D341Med (cell line): ENCODE measurements at regions not wholly inside any gene's neighbourhood (a gene's known extent, or its start where the extent isn't known, plus 50 kb on each side); places are given as distances from the start of the nearest gene placed in this dataset.
"Not testable (repeated sequence)": the region's sequence is repeated elsewhere in the genome, so short reads cannot be mapped to it uniquely, and the experiment has no call there.

ENCODE experiments used
- DNase-seq: peaks from one replicate; pipeline ENCODE4 v3.0.0; 2012; ENCODE audit warnings: low spot score

DNA sequence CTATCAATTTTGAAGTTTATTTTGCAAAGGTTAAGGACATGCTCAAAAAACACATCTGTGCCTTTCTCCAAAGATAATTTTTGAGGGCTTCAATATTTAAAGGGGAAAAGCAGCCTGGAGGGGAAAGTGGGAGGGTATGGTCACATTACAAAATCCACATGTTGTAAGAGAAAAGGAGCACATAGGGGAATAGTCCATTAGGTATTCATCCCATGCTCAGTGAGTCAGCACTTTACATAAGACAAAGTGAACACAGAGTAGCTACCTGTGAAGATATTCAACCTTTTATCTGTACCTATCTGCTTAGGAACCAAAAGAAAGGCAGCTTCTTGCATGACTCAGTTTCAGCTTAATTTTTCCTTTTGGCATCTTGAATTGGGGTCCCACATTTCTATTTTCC, 932.0 kb downstream of the SLITRK6 start:
- no peak for DNase-seq

GRCh38 chr13:84865783-84866221, 933.4 kb downstream of the SLITRK6 start:
- DNase-seq, result no peak

- no peak for DNase-seq
These were observed 934.9 kb downstream of the SLITRK6 start for GRCh38 chr13:84864341-84864740.

DNA sequence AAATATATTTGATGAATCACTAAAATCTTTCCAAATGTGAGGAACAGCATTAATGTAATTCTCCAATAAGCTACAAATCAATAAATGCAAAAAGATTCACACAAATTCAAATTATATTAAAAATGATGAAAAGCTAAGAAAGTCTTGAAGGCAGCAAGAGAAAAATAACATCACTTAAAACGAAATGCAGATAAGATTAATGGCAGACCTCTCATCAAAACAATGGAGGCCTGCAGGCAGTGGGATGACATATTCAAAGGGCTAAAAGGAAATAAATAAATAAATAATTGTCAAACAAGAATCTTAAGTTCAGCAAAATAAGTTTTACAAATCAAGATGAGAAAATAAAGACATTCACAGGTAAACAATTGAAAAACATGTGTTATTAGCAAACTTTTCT, 952.1 kb downstream of the SLITRK6 start:
- DNase-seq, result no peak

GRCh38 chr13:84845907-84846619, 953.2 kb downstream of the SLITRK6 start:
- DNase-seq, result no peak

DNA sequence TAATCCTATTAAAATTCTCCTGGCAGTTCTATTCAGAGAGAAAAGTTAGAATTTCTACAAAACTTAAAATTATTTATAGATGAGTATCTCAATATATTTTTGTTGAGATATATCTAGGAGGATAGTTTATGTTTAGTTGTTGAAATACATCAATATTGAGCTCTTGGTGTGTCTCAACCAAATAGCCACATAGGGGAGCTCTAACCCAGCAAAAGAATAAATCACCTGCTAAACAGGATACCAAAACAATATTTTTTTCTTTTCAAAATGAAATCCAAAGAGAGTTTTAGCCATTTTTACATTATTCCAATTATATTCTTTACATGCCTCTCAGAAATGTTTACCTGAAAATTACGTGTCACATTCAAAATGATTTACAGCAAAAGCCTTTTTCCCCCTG, 954.7 kb downstream of the SLITRK6 start:
- DNase-seq, result peak; percentile 22

DNA sequence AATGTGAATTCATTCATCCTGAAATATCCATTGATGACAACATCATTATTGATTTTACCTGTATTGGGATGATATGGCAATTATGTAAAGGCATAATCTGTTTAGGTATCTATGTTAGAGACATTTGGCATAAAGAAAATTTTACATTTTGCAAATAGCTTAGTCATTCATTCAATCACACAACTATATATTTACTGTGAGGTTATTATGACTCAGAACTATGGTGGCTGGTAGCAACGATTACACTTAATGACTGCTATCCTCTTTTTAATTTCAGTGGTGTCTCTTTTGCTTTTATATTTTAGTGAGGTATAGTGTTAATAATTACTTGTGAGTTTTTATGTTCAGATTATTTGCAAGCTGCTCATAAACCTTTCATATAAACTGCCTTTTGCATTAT, 955.9 kb downstream of the SLITRK6 start:
- no peak for DNase-seq

- DNase-seq, result no peak
These were observed 951.9 kb upstream of the SLITRK1 start for GRCh38 chr13:84834201-84834600.

GRCh38 chr13:84831666-84832657, 949.7 kb upstream of the SLITRK1 start:
- no peak for DNase-seq

DNA sequence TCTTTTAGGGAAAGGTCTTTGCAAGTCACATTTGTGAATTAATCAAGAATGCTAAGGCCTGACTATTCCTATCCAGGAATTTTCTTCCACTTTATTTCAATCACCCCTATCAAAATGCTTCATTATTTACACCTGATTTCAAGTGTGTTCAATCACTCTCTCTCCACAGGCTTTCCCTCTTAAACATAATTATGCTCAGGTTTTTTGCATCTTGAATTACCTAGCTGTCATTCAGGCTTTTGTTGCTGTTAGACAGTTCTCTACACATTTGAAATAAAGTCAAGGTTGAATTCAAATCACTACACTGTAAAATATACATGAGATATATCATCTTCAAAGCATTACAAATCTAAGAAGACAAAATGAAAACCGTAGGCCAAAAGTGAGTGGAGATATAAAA, 941.3 kb upstream of the SLITRK1 start:
- DNase-seq, result no peak

GRCh38 chr13:84821261-84821660, 939.0 kb upstream of the SLITRK1 start:
- no peak for DNase-seq

DNA sequence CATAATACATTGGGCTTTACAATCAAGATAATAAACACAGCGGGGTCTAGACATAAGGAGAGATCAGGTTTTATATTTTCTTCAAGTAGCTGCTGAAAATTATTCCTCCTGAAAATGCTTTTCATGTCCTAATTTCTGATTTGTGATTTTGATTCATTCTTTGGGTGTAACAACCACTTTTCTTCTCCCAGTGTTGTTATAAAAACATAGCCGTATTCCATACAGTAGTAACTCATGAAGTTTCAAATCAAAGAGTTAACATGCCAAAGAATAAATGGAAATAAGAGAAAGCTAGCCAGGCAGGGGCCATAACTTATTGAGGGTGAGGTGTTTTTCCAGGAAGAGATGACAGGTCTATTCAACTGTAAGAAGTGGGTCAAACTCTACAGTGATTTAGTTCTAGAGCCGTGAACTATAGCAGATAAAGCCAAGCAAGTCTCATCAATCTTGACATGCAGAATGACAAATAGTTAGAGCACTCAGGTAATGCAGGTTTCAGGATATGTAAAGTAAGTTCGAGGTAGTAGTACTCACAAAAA, 934.4 kb upstream of the SLITRK1 start:
- no peak for DNase-seq

- DNase-seq, result no peak
These were observed 930.5 kb upstream of the SLITRK1 start for GRCh38 chr13:84812789-84813188.

DNA sequence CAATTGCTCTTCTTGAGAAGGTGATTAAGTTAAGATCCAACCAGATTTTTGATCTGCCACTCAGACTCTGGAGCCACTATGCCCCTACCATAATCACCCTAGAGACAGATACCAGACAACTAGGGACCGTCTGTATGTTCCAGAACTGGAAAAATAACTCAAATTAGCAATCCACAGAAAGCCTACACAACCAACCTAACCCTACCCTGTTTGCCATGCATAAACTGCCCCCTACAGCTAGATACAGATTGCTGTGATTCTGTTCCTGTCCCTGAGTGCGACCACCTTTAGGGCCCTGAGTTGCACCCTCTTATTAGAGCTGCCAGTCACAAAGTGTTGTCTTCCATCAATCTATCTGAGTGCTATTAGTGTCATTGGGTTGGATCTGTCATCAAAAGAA, 929.8 kb upstream of the SLITRK1 start:
- DNase-seq, result no peak

DNA sequence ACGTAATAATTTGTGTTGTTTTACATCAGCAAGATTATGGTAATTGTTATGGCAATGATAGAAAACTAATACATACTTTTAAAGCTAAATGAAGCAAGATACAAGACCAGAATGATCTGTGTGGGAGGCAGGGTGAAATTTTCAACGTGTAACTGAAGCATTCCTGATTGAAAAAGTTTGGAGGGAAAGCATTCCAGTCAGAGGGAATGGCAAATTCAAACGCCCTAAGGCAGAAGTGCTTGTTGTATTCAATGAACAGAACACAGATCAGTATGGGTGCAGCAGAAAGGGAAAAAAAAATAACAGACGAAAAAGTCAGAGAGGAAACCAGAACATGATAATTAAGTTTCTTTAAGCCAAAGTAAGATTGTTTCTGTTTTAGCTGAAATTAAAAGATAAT, 928.5 kb upstream of the SLITRK1 start:
- no peak for DNase-seq

DNA sequence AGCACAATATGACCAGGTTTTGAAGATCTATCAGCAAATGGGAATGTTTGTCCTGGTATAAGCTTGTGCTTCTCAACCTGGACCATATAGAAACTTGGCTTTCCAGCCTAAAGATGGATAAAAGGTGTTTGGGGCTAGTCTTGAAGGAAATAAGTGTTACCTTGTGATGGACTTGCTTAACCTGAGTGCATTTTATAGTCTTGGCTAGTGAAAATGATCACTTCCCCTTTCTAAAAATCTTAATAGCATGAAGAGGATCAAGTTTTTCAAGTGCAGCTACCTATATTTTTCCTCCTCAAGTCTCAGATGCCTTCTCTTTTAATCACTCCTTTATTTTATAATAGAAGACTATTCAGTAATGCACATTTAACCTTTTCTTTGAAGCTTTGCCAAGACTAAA, 919.8 kb upstream of the SLITRK1 start:
- DNase-seq, result no peak

DNA sequence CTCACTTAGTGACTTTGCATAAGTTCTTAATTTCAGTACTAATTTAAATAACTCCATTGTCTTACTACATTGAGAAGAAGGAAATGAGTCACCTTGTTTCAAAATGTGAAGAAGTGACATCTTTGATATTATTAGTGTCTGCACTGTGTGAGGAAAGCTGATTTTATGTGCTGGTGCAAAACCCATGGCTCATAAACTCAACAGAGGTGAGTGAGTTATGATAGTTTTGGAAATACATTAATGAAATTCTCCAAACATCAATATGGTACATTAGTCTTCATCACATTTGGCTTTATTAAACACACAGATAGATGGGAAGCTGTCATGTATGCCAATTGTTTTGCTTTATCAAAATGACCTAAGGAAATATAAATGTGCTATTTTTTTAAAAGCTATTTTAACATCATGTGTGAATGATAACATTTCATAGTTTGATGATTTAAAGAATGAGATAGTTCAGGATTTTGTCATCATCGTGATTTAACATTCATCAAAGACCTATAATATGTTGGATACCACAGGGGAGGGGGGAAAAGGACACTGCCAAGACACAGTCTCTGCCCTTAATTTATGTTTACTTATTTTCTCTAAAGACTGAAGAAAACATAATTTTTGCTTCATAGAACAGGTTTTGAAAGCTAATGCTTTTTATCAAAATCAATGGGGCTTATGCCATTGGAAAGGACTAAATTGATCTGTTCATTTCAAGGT, 902.3 kb upstream of the SLITRK1 start:
- DNase-seq, result no peak

DNA sequence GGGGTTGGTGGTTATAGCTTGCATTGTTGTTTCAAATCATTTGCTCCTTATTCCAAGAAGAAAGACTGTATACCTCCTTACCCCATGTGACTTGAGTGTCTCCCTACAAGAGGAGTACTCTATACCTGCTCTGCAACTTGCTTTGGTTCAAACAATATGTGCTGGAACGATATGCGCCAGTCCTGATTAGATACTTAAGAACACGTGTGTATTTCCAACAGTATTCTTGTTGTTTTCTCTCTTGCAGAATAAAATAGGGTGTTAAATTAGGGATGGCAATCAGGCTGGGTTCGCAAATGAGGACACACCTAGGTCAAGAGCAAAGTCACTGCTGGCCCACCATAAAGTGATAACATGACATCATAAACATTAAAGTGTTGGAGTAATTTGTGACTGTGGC, 895.0 kb upstream of the SLITRK1 start:
- DNase-seq, result no peak

DNA sequence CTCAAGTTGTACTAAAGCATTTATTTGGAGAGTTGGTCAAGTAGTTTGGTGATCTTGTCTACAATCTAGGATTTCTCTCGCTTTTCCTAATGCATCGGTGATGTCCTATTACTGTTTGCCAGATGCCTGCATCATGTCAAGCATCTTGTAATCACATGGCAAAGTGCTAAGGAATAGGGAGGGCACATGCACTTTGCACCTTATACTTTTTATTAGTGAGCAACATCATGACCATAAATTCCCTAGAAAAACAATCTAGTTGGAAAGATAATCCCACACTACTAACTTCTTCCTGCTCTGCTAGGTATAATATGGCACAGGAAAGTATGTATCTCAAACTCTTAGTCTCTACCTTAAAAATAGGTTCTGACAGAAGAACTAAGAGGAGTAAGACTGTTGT, 894.3 kb upstream of the SLITRK1 start:
- DNase-seq, result no peak

GRCh38 chr13:84775920-84776319, 893.6 kb upstream of the SLITRK1 start:
- DNase-seq, result not testable (repeated sequence)

DNA sequence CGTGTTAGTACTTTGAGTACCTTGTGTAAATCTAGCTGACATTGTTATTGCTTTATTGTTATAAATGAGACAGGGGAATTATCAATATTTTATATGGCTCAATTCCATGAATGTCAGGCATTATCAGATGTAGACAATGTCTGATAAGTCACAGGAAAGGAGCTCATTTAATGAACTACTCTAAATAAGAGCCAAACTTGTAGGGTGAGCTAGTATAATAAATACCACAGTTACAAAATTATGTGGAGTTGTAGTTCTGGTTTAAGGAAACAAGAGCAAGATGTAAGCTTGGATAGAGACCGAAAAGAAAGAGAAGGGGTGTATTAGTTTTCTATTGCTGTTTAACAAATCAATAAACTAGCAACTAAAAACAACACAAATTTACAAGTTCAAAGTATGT, 891.8 kb upstream of the SLITRK1 start:
- DNase-seq, result no peak

DNA sequence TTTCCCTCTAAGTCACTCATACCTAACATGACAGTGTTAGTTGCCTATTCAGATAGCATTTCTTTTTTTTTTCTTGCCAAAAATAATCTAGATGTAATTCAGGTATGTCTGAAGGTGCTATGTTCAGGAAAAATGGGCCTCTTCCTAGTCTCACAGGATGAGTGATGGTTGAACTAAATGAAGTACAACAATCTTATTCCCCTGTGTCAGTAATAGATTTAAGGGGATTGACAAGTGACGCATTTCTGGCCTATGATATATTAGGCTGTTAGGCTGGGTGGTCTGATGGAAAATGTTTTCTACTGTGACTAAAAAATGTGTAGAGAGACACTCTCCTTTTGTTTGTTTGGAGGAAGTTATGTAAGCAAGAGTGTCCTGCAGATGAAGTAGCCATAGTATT, 878.7 kb upstream of the SLITRK1 start:
- no peak for DNase-seq
